ENCODE measurements at regions not wholly inside any gene's neighbourhood (a gene's known extent, or its start where the extent isn't known, plus 50 kb on each side); places are given as distances from the start of the nearest gene placed in this dataset.

DNA sequence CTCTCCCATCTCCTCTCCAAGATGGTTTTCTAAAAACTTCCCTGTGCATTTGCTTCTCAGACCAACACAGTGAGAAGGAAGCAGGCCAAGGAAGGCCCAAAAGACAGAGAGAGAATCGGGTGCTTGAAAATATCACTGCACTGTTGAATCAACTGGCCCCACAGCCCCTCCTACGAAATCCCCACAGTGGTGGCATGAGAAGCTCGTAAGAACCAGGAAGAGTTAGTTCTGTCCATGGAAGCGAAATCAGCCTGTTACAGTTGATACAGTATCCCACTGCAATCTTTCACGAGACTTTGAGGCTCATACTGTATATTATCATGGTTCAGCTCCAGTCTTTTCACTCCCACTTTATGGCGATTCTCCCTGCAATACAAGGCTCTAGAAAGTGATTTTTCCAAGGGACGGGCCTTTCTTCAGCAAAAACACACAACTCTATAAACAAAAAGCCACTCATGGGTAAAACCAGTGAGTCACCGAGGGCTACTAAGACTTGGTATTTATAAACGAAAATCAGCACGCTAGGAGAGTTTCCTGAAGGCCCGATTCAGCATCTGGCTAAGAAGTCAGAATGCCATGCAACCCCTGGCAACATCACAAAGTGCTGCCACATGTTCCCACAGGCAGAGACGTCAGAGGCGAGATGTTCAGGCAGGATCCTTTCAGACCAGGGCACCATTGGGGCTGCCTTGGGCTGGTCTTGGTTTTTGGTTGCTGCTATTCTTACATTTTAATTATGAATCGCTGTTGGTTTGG lies 185.7 kb downstream of the IRX5 start:
- intact Hi-C loops (cut with micrococcal nuclease) = no loop called here
- Histone ChIP-seq H4K20me1 (ENCODE audit: low read length) (no peaks in the 10 kb centered on the region), H3K79me2 (ENCODE audit: low read length) (no peaks in the 10 kb centered on the region), H3K9me3 (ENCODE audit: low read length) (no peaks in the 10 kb centered on the region), H3K36me3 (ENCODE audit: low read depth, low read length) (no peaks in the 10 kb centered on the region), H3F3A (ENCODE audit: low read length, unreplicated experiment) (no peaks in the 10 kb centered on the region), H3K4me1 (ENCODE audit: insufficient read depth, low read length) (no peaks in the 10 kb centered on the region), H3K27me3 (ENCODE audit: low read length) (no peaks in the 10 kb centered on the region), H3K9me2 (replicated peaks; ENCODE audit: low read length) (no peaks in the 10 kb centered on the region), H3K4me2 (ENCODE audit: low read length) (no peak overlapping the region), H3K9ac (ENCODE audit: low read length) (no peak overlapping the region), H3K4me3 (ENCODE audit: low read length) (no peak overlapping the region), H3K27ac (ENCODE audit: low read length) (no peak overlapping the region), H2AFZ (ENCODE audit: low read length) (no peak overlapping the region)
- no TSS peak for BruUV-seq (replicated peaks)
- ATAC-seq (no peak), DNase-seq (no peak)
- TF ChIP-seq EZH2phosphoT487 (IDR thresholded peaks at IDR 0.05; ENCODE audit: borderline replicate concordance, low read length) (no peak), EZH2 (IDR thresholded peaks at IDR 0.05; ENCODE audit: low read length, unreplicated experiment) (no peak)
- TF ChIP-seq, protein P1, sequence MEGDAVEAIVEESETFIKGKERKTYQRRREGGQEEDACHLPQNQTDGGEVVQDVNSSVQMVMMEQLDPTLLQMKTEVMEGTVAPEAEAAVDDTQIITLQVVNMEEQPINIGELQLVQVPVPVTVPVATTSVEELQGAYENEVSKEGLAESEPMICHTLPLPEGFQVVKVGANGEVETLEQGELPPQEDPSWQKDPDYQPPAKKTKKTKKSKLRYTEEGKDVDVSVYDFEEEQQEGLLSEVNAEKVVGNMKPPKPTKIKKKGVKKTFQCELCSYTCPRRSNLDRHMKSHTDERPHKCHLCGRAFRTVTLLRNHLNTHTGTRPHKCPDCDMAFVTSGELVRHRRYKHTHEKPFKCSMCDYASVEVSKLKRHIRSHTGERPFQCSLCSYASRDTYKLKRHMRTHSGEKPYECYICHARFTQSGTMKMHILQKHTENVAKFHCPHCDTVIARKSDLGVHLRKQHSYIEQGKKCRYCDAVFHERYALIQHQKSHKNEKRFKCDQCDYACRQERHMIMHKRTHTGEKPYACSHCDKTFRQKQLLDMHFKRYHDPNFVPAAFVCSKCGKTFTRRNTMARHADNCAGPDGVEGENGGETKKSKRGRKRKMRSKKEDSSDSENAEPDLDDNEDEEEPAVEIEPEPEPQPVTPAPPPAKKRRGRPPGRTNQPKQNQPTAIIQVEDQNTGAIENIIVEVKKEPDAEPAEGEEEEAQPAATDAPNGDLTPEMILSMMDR (conservative IDR thresholded peaks at IDR 0.05; ENCODE audit: low read depth, low read length) = no peak
- POLR2A ChIA-PET (ENCODE audit: unreplicated experiment) = no interaction called here
- CTCF ChIA-PET = no interaction called here

DNA sequence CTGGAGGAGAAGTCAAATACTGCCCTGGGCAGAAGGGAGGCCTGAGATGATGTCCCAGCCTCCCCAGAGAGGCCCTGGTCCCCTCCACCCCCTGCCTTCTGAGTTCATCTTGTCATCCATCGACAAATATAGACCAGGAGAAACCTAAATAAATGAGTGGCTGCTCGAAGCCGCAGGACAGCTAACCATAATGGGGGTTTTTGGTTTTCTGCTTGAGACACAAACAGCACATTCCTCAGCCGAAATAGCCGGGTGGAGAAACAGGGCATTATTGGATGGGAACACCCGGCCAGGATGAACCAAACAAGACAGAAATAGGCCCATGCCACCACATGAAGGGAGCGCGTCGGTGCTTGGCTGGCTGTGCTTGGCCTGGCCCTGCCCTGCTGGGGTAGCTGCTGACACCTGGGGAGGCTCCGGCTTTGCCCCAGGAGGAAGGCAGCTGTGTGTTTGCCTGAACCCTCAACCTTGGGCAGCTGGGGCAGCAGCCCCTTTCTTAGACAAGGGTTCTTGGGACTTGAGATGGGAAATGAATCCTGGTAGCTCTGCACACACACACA lies 188.1 kb downstream of the IRX5 start:
- no peak for TF ChIP-seq EZH2phosphoT487 (IDR thresholded peaks at IDR 0.05; ENCODE audit: borderline replicate concordance, low read length)
- TF ChIP-seq EZH2 (IDR thresholded peaks at IDR 0.05; ENCODE audit: low read length, unreplicated experiment) = no peak
- TF ChIP-seq, protein P1 (conservative IDR thresholded peaks at IDR 0.05; ENCODE audit: low read depth, low read length) = no peak
- intact Hi-C loops (cut with micrococcal nuclease) = no loop called here
- CTCF ChIA-PET = no interaction called here

GRCh38 chr16:55120408-55120807 lies 189.7 kb downstream of the IRX5 start:
- DNase-seq (no peak), ATAC-seq (no peak)
- no peak overlapping the region for H3K4me2 ChIP-seq (ENCODE audit: low read length)
- no peaks in the 10 kb centered on the region for H3K79me2 ChIP-seq (ENCODE audit: low read length)
- H3K4me1 ChIP-seq (ENCODE audit: insufficient read depth, low read length) = no peaks in the 10 kb centered on the region
- no peaks in the 10 kb centered on the region for H3K27me3 ChIP-seq (ENCODE audit: low read length)
- H3K9ac ChIP-seq (ENCODE audit: low read length) = no peak overlapping the region
- H3K36me3 ChIP-seq (ENCODE audit: low read depth, low read length) = no peaks in the 10 kb centered on the region
- H3K4me3 ChIP-seq (ENCODE audit: low read length) = no peak overlapping the region
- no peaks in the 10 kb centered on the region for H3K9me3 ChIP-seq (ENCODE audit: low read length)
- TF ChIP-seq, protein P1 (conservative IDR thresholded peaks at IDR 0.05; ENCODE audit: low read depth, low read length) = no peak
- TF ChIP-seq EZH2 (IDR thresholded peaks at IDR 0.05; ENCODE audit: low read length, unreplicated experiment) (no peak), EZH2phosphoT487 (IDR thresholded peaks at IDR 0.05; ENCODE audit: borderline replicate concordance, low read length) (no peak)
- no TSS peak for BruUV-seq (replicated peaks)
- no peaks in the 10 kb centered on the region for H3K9me2 ChIP-seq (replicated peaks; ENCODE audit: low read length)
- H3K27ac ChIP-seq (ENCODE audit: low read length) = no peak overlapping the region
- intact Hi-C loops (cut with micrococcal nuclease) = no loop called here
- ChIA-PET CTCF (no interaction called here), POLR2A (ENCODE audit: unreplicated experiment) (no interaction called here)
- H4K20me1 ChIP-seq (ENCODE audit: low read length) = no peaks in the 10 kb centered on the region
- H2AFZ ChIP-seq (ENCODE audit: low read length) = no peak overlapping the region
- H3F3A ChIP-seq (ENCODE audit: low read length, unreplicated experiment) = no peaks in the 10 kb centered on the region

More for the DNA sequence above, 188.1 kb downstream of the IRX5 start:
- Histone ChIP-seq H3F3A (ENCODE audit: low read length, unreplicated experiment) (no peaks in the 10 kb centered on the region), H3K4me2 (ENCODE audit: low read length) (no peak overlapping the region), H3K9ac (ENCODE audit: low read length) (no peak overlapping the region), H3K79me2 (ENCODE audit: low read length) (no peaks in the 10 kb centered on the region), H3K27ac (ENCODE audit: low read length) (no peak overlapping the region), H3K4me3 (ENCODE audit: low read length) (no peak overlapping the region), H3K4me1 (ENCODE audit: insufficient read depth, low read length) (no peaks in the 10 kb centered on the region), H4K20me1 (ENCODE audit: low read length) (no peaks in the 10 kb centered on the region), H3K36me3 (ENCODE audit: low read depth, low read length) (no peaks in the 10 kb centered on the region), H3K9me2 (replicated peaks; ENCODE audit: low read length) (no peaks in the 10 kb centered on the region), H3K9me3 (ENCODE audit: low read length) (no peaks in the 10 kb centered on the region), H2AFZ (ENCODE audit: low read length) (no peak overlapping the region), H3K27me3 (ENCODE audit: low read length) (no peaks in the 10 kb centered on the region)
- DNase-seq = no peak
- BruUV-seq (replicated peaks) = no TSS peak
- POLR2A ChIA-PET (ENCODE audit: unreplicated experiment) = no interaction called here
- no peak for ATAC-seq
